Fibroblast of mammary gland (primary cell): ENCODE measurements at regions not wholly inside any gene's neighbourhood (a gene's known extent, or its start where the extent isn't known, plus 50 kb on each side); places are given as distances from the start of the nearest gene placed in this dataset.

Experiments used
- DNase-seq: peaks from one replicate; pipeline ENCODE4 v3.0.0-alpha.2; 2010; ENCODE audit warnings: low read depth
- H3K4me3 ChIP-seq: 2 replicates; pipeline ENCODE4 v1.5.1; 2011; ENCODE audit warnings: low read depth, mild to moderate bottlenecking, low read length, moderate library complexity; ENCODE audit not compliant: control insufficient read depth
- TF ChIP-seq, protein P1 (sequence below): conservative IDR thresholded peaks from 2 replicates; pipeline ENCODE4 v1.5.1; 2011; ENCODE audit warnings: low read depth, low read length, inconsistent platforms; ENCODE audit not compliant: control insufficient read depth, insufficient read depth

DNA sequence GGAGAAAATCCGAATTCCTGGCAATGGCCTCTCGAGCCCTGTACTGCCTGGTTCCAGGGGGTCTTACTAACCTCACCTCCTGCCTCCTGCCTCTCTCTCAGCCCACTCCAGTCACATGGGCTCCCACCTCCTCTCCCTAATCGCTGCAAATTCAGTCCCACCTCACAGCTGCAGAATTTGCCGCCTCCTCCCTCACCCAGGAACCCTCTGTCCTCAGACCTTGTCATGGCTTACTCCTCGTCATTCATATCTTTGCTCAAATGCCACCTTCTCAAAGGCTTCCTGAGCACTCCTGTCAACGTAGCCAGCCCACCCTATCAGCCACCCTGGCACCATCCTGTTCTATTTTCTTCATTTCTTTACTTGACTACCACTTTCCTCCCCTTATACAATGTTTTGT is 89.0 kb downstream of the SLC2A10 start:
- H3K4me3 ChIP-seq = no peak overlapping the region
- no peak for DNase-seq
- TF ChIP-seq, protein P1, sequence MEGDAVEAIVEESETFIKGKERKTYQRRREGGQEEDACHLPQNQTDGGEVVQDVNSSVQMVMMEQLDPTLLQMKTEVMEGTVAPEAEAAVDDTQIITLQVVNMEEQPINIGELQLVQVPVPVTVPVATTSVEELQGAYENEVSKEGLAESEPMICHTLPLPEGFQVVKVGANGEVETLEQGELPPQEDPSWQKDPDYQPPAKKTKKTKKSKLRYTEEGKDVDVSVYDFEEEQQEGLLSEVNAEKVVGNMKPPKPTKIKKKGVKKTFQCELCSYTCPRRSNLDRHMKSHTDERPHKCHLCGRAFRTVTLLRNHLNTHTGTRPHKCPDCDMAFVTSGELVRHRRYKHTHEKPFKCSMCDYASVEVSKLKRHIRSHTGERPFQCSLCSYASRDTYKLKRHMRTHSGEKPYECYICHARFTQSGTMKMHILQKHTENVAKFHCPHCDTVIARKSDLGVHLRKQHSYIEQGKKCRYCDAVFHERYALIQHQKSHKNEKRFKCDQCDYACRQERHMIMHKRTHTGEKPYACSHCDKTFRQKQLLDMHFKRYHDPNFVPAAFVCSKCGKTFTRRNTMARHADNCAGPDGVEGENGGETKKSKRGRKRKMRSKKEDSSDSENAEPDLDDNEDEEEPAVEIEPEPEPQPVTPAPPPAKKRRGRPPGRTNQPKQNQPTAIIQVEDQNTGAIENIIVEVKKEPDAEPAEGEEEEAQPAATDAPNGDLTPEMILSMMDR = no peak

GRCh38 chr20:46799781-46800408 is 90.4 kb downstream of the SLC2A10 start:
- TF ChIP-seq, protein P1 = no peak

DNA sequence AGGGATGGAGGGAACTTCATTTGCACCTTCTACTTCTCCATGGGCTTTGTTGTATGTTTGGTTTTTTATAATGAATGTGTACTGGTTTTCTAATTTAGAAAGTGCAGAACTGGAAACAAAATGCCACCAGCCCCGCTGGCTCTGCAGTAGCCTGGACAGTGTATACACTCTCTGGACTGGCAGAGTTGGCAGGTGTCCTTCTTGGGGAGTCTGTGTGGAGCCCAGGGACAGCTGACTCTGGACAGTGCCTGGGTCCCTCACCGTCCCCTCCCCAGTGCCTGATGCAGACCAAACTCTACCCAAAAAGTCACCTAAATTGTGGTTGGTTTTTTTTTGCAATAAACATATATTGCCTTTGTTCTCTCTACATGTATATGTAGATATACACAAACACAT is 91.0 kb downstream of the SLC2A10 start:
- DNase-seq = no peak
- TF ChIP-seq, protein P1 = no peak

More at GRCh38 chr20:46799781-46800408, 90.4 kb downstream of the SLC2A10 start:
- no peak for DNase-seq
- no peak overlapping the region for H3K4me3 ChIP-seq

DNA sequence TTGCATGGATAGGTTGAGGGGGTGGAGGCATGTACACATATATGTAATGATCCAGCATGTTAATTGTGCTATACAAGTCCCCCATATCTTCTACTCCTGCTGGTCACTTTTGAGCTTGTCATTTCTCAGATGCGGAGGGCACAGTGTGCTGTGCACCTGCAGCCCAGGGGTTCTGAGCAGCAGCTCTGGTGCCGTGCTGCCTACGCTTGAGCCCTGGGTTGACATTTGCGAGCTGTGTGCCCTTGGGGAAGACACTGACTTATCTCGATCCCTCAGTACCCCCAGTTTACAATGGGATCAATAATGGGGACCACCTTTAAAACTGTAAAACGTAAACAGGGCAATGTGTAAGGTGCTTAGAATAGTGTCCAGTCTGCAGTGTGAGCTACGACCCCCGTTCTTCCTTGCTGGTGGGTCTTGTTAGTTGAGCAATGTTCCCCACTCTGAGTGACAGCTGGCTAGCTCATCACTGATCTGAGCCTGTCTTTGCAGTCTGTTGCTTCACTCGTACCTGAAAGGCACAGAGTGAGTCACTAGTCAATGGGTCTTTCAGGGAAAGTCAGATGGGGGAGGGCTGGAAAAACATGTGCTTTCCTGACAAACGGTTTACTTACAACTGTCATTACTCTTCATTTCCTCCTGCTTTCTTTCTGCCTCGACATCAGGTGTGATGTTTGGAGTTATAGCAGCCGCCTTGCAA is 91.7 kb downstream of the SLC2A10 start:
- no peak for DNase-seq
- H3K4me3 ChIP-seq = no peak overlapping the region
- TF ChIP-seq, protein P1 = no peak

More for the DNA sequence above, 91.0 kb downstream of the SLC2A10 start:
- no peak overlapping the region for H3K4me3 ChIP-seq

DNA sequence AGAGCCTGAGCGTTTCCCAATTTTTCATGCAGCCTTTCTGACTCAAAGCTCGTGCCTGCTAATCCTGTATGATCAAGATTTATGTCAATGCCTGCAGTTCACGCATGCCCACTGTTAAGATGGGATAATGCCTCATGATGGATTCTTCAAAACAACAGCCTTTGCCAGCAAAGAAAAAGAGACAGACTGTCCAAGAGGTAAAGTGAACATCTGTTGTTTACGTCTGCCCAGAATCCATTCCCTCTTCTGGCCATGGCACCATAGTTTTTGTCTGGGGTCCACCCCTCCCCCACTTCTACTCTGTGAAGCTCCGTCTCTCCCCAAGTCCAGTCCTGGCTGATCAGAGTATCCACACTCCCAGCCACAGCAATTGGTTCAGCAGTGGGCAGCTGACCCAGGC is 91.9 kb upstream of the EYA2 start:
- DNase-seq = no peak
- no peak overlapping the region for H3K4me3 ChIP-seq
- TF ChIP-seq, protein P1 = no peak

DNA sequence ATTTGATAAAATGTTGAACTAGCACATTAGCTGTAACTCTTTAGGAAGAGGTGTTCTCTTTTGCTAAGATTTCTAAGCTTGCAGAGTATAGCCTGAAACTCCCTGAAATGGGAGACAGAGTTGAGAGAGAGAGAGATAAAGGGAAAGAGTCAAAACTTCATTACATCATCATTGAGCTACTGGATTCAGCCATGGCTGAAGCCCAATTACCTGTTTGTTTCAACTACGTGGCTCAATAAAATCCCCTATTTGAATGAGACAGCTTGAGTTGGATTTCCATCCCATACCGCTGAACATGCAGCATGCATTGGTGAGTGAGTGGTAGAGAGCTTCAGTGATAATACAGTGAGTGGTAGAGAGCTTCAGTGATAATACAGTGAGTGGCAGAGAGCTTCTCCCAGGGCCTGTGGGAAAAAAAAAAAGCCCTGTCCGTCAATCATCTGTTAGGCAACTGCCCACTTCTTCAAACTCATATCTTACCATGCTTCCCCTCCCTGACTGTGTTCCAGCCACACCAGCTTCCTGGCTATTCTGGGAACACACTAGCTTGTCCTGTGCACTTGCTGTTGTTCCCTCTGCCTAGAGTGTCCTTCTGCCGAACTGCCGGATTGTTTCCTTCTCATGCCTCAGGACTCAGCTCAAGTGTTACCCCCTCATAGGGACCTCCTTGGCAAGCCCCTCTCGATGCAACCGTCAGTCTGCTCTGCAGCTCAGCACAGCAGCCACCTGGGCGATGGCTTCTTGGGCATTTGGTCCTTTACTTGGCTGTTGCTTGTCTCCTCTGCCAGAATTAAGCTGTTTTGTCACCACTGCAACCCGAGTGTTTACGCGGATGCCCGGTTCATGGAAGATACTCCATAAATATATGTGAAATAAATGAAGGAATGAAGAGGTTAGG is 91.3 kb upstream of the EYA2 start:
- no peak overlapping the region for H3K4me3 ChIP-seq
- TF ChIP-seq, protein P1 = no peak
- no peak for DNase-seq
